Stimulated activated CD4-positive, alpha-beta T cell treated with anti-CD3 and anti-CD28 coated beads, Interleukin-4, amount 100 ng/mL, for 24 hours (primary cell): ENCODE measurements at regions not wholly inside any gene's neighbourhood (a gene's known extent, or its start where the extent isn't known, plus 50 kb on each side); places are given as distances from the start of the nearest gene placed in this dataset.

Experiments used
- DNase-seq: peaks from one replicate; pipeline ENCODE4 v3.0.0-alpha.2; 2020

DNA sequence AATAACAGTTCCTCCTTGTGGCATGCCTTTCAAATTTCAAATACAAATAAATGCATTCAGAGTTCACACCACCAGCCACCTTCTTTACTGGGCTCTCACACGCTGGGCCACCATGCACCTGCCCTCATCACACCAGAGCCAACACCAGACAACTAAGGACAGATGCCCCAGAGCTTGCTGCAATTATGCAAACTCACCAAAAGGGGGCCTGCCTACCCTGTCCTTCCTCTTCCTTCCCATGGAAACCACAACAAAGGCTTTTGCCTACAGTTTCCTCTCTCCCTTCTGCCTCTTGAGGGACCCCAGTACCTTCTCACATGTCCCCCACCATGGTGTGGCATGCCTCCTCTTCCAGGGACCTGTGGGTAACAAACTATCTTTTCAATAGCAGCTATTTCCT is 1333.9 kb upstream of the TENM3 start:
- no peak for DNase-seq

DNA sequence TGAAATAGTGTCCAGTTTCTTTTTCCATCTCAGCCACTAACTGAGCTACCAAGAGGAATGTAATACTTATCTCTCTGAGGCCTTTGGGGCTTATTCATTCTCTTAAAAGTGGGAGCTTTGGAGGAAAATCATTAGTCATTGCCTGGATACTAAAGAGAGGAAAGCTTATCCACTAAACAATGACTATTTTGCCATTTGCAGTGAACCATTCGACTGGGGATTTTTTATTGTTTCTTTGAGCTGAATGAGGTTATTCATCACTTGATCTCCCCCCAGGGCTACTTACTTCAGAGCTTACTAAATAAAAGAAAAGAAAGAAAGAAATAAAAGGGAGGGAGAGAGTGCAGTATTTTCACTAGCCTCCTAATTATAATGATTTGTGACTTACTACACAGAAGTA is 1329.5 kb upstream of the TENM3 start:
- DNase-seq: no peak

GRCh38 chr4:180923486-180923885 is 1319.7 kb upstream of the TENM3 start:
- no peak for DNase-seq

- DNase-seq: no peak
Observed at GRCh38 chr4:180925805-180926204, 1317.4 kb upstream of the TENM3 start.

DNA sequence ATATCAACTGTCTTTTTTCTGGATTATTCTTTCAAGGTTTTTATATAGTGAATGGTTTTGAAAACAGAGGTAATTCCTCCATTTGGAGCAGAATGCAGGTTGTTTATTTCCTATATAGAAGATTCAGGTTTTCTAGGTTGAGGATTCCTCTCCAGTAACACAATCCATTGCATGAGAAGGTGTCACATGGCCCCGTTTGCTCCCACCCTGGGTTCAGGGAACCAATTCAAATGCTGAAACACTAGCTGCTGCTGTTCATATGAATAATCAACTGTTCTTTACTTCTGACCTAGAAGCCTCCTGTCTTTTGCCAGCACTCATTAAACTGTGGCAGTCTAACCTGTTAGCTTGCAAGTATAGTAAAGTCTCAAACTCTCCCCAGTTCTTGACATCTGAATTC is 1316.9 kb upstream of the TENM3 start:
- no peak for DNase-seq

DNA sequence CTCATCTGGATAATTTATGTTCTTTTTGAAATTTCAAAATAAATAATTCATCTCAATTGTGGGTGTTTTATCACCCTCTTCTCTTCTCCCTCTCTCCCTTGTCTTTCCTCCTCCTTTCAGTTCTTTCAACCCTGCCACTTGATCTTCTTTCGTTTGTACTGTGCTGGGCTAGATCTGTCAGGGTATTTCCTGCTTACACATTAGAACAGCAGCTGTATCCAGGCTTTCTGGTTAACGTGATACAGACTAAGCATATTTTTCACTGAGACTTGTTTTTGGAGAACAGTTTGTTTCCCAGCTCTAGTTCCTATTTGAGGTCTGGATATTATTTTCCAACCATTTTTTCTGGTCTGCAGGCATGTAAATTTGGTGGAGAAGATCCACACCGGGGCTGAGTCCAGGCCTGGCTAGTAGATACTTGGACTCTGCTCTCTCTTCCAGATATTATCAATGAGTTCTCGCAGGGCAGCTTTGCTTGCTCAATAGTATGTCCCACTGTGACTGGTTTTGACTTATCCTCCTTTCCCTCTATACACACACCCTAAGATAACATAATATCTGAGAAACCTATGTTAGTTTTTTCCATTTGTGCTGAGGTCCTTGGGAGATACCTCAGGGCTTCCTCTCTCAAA is 1310.7 kb upstream of the TENM3 start:
- no peak for DNase-seq

- no peak for DNase-seq
Observed at GRCh38 chr4:180937083-180937482, 1306.1 kb upstream of the TENM3 start.

- DNase-seq: no peak
Observed at GRCh38 chr4:180940680-180941079, 1302.5 kb upstream of the TENM3 start.

DNA sequence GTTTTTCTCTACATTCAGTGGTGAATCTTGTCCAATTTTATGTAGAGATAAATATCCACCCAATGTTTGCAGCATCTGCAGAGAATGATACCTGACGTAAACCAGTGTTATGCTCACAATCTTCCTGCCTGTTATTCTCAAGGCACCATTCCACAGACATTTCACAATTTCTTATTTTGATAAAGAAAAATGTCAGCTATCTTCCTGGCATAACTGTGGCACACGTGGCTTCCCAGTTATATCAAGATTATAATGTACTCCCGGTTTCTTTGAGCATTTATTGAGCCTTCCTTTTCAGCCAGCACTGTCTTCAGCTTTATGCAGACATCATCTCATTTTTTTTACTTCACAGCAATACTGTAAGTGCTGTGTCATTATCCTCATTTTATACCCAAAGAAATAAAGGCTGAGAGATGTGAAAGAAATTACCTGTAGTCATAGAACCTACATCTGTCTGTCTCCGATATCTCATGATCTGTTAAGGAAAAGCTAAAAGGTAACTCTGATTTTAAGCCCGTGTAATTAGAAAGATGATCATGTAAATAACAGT is 1300.8 kb upstream of the TENM3 start:
- no peak for DNase-seq

DNA sequence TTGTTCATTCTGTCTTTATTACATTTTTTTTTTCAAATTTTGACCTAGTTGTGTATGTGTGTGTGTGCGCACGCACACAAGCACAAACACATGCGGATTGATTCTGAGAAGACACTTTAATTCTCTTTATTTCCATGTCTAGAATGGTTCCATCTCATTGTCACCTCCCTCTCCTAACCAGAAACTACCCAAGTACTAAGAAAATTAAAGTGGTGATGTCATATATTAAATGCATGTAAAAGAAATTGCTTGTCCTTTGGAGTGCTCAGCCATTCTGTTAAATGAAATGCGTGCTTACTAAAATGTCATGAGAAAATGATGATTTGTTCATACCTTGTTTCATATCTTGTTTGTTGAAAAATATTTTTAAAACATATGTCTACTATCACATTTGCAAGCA is 1297.0 kb upstream of the TENM3 start:
- DNase-seq: no peak

- DNase-seq: no peak
Observed at GRCh38 chr4:180947425-180947824, 1295.8 kb upstream of the TENM3 start.

- no peak for DNase-seq
Observed at GRCh38 chr4:180949424-180950213, 1293.6 kb upstream of the TENM3 start.

GRCh38 chr4:180950377-180950776 is 1292.8 kb upstream of the TENM3 start:
- DNase-seq: no peak

GRCh38 chr4:180951312-180951711 is 1291.9 kb upstream of the TENM3 start:
- no peak for DNase-seq

DNA sequence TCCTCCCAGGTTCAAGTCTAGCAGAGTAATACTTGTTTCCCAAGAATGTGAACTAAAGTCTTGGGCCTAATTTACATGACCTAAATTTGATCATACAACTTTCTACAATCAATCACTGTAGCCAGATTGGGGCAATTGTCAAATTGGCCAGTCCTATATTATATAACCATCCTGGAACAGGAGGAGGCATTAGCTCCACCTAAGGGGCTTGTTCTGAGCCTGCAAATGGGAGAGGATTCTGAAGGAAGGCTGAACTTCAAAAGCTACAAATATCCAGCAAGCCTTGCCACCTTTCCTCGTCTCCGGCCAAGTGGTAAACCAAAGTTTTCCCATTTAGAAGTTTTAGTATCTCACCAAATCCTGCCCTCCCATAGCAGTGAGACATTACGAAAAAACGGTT is 1289.6 kb upstream of the TENM3 start:
- no peak for DNase-seq

GRCh38 chr4:180960743-180961401 is 1282.3 kb upstream of the TENM3 start:
- DNase-seq: no peak

GRCh38 chr4:180962268-180962667 is 1280.9 kb upstream of the TENM3 start:
- DNase-seq: no peak

GRCh38 chr4:180966312-180966711 is 1276.9 kb upstream of the TENM3 start:
- DNase-seq: no peak

GRCh38 chr4:180967936-180968335 is 1275.3 kb upstream of the TENM3 start:
- DNase-seq: no peak

DNA sequence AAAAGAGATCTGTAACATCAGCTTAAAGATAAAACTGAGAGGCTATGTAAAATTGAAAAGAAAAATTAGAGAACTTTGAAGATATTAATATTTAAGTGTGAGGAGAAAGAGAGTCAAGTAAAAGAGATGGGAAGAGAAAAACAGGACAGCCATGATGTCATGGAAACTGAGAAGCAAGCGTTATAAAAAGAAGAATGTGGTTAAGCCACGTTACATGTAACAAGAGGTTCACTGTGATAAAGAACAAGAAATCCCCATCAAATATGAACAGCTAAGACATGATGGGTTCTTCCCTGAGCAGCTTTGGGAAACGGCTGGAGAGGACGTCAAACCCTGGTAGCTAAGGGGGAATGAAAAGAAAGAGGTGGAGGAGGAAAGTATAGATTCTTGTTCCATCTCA is 1269.3 kb upstream of the TENM3 start:
- DNase-seq: no peak

DNA sequence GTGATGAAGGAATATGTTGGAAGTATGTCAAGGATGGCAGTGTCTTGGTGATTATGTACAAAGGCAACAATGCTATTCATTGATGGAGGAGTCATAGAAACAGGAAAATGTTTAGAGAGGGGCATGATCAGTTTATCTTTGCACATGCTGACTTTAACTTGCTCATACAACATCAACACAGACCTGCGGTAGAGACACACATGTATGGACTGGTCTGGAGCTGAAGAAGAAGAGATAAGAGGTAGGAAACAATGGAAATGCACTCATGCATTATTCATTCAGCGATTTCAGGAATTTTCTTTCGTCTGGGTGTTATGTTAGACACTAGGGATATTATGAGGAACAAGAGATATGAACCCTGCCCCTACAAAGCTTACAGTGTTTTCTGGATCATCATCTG is 1252.3 kb upstream of the TENM3 start:
- DNase-seq: no peak

DNA sequence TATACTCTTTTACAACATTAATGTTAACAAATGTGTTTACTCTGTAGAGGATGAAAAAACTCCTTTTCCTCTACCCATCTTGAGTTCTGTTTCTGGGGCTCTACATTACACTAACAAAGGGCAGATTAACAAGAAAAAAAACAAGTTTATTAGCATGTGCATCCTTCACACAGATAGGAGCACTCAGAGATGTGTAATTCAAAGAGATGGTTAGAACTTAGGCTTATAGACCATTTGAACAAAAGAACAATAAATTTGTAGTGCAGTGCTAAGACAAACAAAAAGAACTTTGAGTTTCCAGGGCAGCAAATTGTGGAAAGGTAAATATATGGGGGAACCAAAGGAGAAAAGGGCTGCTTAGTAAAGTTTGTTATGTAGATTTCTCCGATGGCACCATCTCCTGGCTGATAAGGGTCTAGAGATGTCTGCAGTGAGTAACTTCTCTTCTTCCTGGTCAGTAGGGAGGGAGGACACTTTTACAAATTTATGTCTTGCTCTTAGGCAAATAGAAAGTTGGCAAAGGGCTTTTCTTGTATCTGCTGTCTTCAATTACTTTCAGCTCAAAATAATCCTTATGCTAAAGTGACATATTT is 1249.9 kb upstream of the TENM3 start:
- no peak for DNase-seq

GRCh38 chr4:180994722-180995121 is 1248.5 kb upstream of the TENM3 start:
- no peak for DNase-seq

DNA sequence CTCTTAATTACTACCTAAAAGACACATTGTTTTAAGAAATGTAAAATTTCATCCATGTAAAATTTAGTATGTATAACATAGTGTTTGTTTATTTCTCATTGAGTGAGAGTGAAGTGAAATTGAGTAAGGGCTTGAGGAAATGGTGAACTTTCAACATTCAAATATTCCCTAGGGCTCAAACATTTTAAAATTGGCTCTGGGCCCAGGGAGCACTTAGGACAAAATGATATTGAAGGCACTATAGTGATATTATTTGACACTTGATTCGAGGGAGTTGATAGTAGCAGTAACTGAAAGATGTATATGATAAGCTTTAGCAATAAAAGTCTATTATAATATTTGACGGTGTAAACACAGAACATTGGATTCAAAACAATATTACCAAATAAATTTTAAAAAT is 1244.0 kb upstream of the TENM3 start:
- DNase-seq: no peak
